Transverse colon (tissue), 4 donors: ENCODE measurements at regions not wholly inside any gene's neighbourhood (a gene's known extent, or its start where the extent isn't known, plus 50 kb on each side); places are given as distances from the start of the nearest gene placed in this dataset.

Experiments
- POLR2A ChIP-seq: fragments of 450-650 bp; IDR thresholded peaks from one replicate; pipeline ENCODE4 v1.6.1; 2016; ENCODE audit warnings: antibody characterized with exemption, mild to moderate bottlenecking, moderate library complexity
- POLR2AphosphoS5 ChIP-seq, 3 donors: sonication (generic); formaldehyde crosslinking; IDR thresholded peaks; one replicate each; pipeline ENCODE4 v1.6.1; 2016; ENCODE audit warnings: antibody characterized with exemption in 3 of 3
- TF ChIP-seq, protein P1 (sequence below), 5 experiments: fragments of 200-600 bp in 3 of 5; fragments of 450-650 bp in 2 of 5; sonication (generic) in 3 of 5; IDR thresholded peaks; 1 replicate in 2 of 5; 2 replicates in 3 of 5; pipeline ENCODE4 v1.5.1; 2016 to 2017; ENCODE audit warnings: antibody characterized with exemption in 5 of 5, inconsistent platforms in 3 of 5, mild to moderate bottlenecking in 2 of 5, moderate library complexity in 1 of 5

DNA sequence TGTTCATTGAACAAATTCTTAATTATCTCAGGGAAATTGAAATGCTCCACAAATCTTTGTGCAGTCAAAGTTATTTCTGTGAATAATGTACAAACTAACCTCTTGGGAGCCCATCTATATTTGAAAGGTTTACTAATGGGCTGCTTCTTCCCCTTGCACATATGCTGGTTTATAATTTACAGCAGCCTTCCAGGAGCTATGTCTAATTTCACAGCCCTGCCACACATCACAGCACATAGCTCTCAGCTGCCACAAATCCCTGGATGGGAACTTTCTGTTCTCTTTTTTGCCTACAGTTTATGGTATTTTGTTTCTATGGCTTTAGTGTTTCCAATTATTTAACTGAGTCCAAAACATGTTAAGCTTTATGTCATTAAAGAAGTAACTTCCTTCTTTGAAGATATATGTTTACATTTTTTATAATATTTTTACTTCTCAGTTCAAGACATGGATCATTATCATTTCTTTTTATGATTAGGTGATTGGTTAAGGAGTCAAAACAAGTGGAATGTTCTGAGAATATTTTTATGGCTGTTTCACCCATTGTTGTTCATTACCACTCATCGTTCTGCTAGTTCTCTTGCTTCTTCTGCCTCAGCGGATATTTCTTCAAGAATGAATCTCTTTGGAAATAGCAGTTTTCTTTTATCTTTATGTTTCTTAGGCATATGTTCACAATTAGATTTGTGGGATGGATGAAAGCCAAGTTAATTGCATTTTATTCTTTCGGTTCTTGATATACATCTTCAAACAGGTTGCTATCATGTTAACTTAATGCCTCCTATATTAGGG is 475.6 kb upstream of the MIS18BP1 start:
- TF ChIP-seq POLR2AphosphoS5 (IDR thresholded peaks at IDR 0.05), result no peak
- no peak for TF ChIP-seq POLR2A
- TF ChIP-seq, protein P1, sequence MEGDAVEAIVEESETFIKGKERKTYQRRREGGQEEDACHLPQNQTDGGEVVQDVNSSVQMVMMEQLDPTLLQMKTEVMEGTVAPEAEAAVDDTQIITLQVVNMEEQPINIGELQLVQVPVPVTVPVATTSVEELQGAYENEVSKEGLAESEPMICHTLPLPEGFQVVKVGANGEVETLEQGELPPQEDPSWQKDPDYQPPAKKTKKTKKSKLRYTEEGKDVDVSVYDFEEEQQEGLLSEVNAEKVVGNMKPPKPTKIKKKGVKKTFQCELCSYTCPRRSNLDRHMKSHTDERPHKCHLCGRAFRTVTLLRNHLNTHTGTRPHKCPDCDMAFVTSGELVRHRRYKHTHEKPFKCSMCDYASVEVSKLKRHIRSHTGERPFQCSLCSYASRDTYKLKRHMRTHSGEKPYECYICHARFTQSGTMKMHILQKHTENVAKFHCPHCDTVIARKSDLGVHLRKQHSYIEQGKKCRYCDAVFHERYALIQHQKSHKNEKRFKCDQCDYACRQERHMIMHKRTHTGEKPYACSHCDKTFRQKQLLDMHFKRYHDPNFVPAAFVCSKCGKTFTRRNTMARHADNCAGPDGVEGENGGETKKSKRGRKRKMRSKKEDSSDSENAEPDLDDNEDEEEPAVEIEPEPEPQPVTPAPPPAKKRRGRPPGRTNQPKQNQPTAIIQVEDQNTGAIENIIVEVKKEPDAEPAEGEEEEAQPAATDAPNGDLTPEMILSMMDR (IDR thresholded peaks at IDR 0.05), result no peak
